ENCODE measurements at regions not wholly inside any gene's neighbourhood (a gene's known extent, or its start where the extent isn't known, plus 50 kb on each side); places are given as distances from the start of the nearest gene placed in this dataset.

DNA sequence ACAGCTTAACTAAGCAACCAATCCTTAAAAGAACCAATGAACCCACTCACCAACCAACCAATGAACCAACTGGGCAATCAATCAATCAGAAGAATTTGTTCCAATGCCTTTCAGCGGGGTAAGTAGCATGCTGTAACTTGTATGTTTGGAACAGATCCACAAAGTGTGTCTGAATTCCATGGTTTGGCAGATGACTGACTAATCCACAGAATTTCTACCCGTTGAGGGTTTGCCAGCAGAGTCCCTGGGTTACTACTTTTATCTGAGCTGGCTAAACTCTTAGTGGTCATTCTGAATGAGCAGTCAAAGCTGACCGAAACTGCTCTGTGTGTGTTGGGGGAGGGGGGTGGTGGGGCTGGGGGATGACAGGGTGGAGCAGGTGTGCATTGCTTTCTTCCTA, 125.0 kb upstream of the JAG1 start:
- peaks cover 0 to 11% of the 10 kb centered on the region in 2 donors for H3K27me3 Mint-ChIP-seq
- no peak overlapping the region for H3K27ac Mint-ChIP-seq
- H3K4me1 Mint-ChIP-seq (ENCODE audit: low read depth in 2 of 2): no peaks in the 10 kb centered on the region
- H3K36me3 Mint-ChIP-seq (ENCODE audit: insufficient read depth): no peaks in the 10 kb centered on the region
- H3K9me3 Mint-ChIP-seq: peaks cover 0 to 9% of the 10 kb centered on the region in 2 donors
- ATAC-seq (replicated peaks): no peak
- no peak overlapping the region for H3K4me3 Mint-ChIP-seq
- no peak for DNase-seq

DNA sequence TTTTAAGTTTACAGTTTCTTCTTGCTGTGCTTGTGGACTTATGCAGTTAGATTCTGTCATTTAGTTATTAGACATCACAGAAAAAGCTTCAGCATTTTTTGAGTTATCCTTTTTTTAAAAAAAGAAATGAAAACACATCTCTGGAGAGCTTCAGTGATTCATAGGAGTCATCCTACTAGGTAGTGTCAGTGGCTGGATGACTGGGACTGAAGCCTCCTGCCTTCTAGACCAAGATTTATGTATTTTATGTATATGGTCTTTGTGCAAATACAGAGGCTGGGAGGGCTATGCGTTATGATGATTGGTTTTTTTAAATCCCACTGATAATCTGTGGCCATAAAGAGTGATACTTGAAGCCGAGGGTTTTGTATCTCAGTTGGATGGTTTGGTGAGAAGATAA, 125.9 kb upstream of the JAG1 start:
- H3K27ac Mint-ChIP-seq: no peak overlapping the region
- H3K4me3 Mint-ChIP-seq: no peak overlapping the region
- H3K9me3 Mint-ChIP-seq: peaks cover 0 to 9% of the 10 kb centered on the region in 2 donors
- peaks cover 0 to 15% of the 10 kb centered on the region in 2 donors for H3K27me3 Mint-ChIP-seq
- DNase-seq (no peak), ATAC-seq (replicated peaks) (no peak)
- H3K36me3 Mint-ChIP-seq (ENCODE audit: insufficient read depth): no peaks in the 10 kb centered on the region
- no peaks in the 10 kb centered on the region for H3K4me1 Mint-ChIP-seq (ENCODE audit: low read depth in 2 of 2)

GRCh38 chr20:10800288-10800687, 126.5 kb upstream of the JAG1 start:
- H3K36me3 Mint-ChIP-seq (ENCODE audit: insufficient read depth): no peaks in the 10 kb centered on the region
- no peak overlapping the region for H3K27ac Mint-ChIP-seq
- DNase-seq: no peak
- peaks cover 0 to 15% of the 10 kb centered on the region in 2 donors for H3K27me3 Mint-ChIP-seq
- no peak for ATAC-seq (replicated peaks)
- H3K4me1 Mint-ChIP-seq (ENCODE audit: low read depth in 2 of 2): no peaks in the 10 kb centered on the region
- no peak overlapping the region for H3K4me3 Mint-ChIP-seq
- H3K9me3 Mint-ChIP-seq: peaks cover 0 to 9% of the 10 kb centered on the region in 2 donors

DNA sequence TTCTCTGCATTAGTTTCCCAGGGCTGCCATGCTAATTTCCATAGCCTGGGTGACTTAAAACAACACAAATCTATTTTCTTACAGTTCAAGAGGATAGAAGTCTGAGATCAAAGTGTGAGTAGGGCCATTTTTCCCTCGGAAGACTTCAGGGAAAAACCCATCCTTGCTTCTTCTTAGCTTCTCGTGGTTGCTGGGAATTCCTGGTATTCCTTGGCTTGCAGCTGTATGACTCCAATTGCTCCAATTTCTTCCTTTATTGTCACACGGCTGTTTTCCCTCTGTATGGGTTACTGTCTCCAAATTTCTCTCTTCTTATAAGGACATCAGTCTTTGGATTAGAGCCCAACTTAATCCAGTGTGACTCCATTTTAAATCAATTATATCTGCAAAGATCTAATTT, 128.4 kb upstream of the JAG1 start:
- Mint-ChIP-seq H3K4me3 (no peak overlapping the region), H3K27me3 (peaks cover 0 to 10% of the 10 kb centered on the region in 2 donors), H3K9me3 (peaks cover 0 to 9% of the 10 kb centered on the region in 2 donors), H3K4me1 (ENCODE audit: low read depth in 2 of 2) (no peaks in the 10 kb centered on the region), H3K27ac (no peak overlapping the region), H3K36me3 (ENCODE audit: insufficient read depth) (no peaks in the 10 kb centered on the region)
- DNase-seq: no peak
- no peak for ATAC-seq (replicated peaks)

DNA sequence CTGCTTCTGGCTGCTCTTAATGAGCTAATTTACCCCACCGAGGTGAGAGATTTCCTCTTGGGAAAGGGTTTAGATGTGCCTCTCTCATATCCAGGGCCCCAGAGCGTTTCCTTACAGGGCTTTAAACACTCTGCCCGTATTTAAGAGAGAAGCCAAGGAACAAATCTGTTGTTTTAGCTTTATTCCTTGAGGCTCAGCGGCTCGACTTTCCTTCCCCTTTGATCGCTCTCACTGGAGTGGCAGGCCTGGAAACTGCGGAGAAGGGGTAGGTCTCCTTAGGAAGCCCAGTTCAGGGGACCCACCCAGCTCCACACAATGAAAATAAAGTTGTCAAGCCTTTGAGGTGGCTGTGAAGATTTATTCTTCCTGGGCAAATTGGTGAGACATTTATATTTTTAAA, 132.0 kb upstream of the JAG1 start:
- no peak for ATAC-seq (replicated peaks)
- H3K4me1 Mint-ChIP-seq (ENCODE audit: low read depth in 2 of 2): no peaks in the 10 kb centered on the region
- peaks cover 9 to 21% of the 10 kb centered on the region in 2 donors for H3K27me3 Mint-ChIP-seq
- H3K4me3 Mint-ChIP-seq: no peak overlapping the region
- no peak for DNase-seq
- peaks cover 2 to 17% of the 10 kb centered on the region in 2 donors for H3K9me3 Mint-ChIP-seq
- no peak overlapping the region for H3K27ac Mint-ChIP-seq
- H3K36me3 Mint-ChIP-seq (ENCODE audit: insufficient read depth): no peaks in the 10 kb centered on the region

GRCh38 chr20:10806539-10806938, 132.7 kb upstream of the JAG1 start:
- H3K9me3 Mint-ChIP-seq: peaks cover 2 to 17% of the 10 kb centered on the region in 2 donors

GRCh38 chr20:10807013-10807412, 133.2 kb upstream of the JAG1 start:
- H3K9me3 Mint-ChIP-seq: peaks cover 2 to 17% of the 10 kb centered on the region in 2 donors
- no peak overlapping the region for H3K27ac Mint-ChIP-seq
- H3K4me1 Mint-ChIP-seq (ENCODE audit: low read depth in 2 of 2): no peaks in the 10 kb centered on the region
- H3K36me3 Mint-ChIP-seq (ENCODE audit: insufficient read depth): no peaks in the 10 kb centered on the region
- ATAC-seq (replicated peaks) (no peak), DNase-seq (no peak)
- H3K4me3 Mint-ChIP-seq: no peak overlapping the region
- H3K27me3 Mint-ChIP-seq: peaks cover 9 to 21% of the 10 kb centered on the region in 2 donors

More at GRCh38 chr20:10806539-10806938, 132.7 kb upstream of the JAG1 start:
- H3K27me3 Mint-ChIP-seq: peaks cover 9 to 21% of the 10 kb centered on the region in 2 donors
- no peak overlapping the region for H3K4me3 Mint-ChIP-seq
- H3K36me3 Mint-ChIP-seq (ENCODE audit: insufficient read depth): no peaks in the 10 kb centered on the region
- H3K27ac Mint-ChIP-seq: no peak overlapping the region
- H3K4me1 Mint-ChIP-seq (ENCODE audit: low read depth in 2 of 2): no peaks in the 10 kb centered on the region
- ATAC-seq (replicated peaks) (no peak), DNase-seq (no peak)

DNA sequence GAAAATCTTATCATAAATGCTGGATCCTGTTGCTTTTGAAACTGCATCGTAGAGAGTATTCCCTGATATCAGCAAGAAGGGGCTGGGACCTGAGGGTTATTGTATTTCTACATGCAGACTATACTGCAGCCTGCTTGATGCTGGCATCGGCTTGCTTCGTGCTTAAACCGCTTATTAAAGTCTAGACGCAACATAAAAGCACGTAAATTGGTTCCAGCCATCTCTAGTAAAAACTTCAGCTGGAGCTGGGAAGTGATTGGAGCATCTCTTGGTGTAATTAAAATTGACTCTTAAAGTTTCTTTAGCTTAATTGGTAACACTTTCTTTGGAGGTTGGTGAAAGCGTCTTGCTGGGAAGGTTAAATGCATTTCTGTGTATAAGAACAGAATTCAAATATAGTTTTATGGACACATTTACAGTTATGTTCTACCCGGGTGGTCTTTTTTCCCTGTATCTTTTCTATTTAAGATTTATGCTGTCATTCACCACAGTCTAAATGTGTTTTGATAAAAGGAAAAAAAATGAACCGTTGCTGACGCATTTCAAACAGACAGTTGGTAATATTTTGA, 139.0 kb upstream of the JAG1 start:
- H3K27me3 Mint-ChIP-seq: peaks cover 9 to 18% of the 10 kb centered on the region in 2 donors
- DNase-seq: no peak
- no peaks in the 10 kb centered on the region for H3K36me3 Mint-ChIP-seq (ENCODE audit: insufficient read depth)
- no peak overlapping the region for H3K4me3 Mint-ChIP-seq
- no peak for ATAC-seq (replicated peaks)
- H3K4me1 Mint-ChIP-seq (ENCODE audit: low read depth in 2 of 2): no peaks in the 10 kb centered on the region
- H3K27ac Mint-ChIP-seq: no peak overlapping the region
- peaks cover 2 to 8% of the 10 kb centered on the region in 2 donors for H3K9me3 Mint-ChIP-seq

- H3K27me3 Mint-ChIP-seq: no peaks in the 10 kb centered on the region
- DNase-seq: no peak
- H3K4me3 Mint-ChIP-seq: no peak overlapping the region
- H3K9me3 Mint-ChIP-seq: peaks cover 2 to 7% of the 10 kb centered on the region in 2 donors
- H3K36me3 Mint-ChIP-seq (ENCODE audit: insufficient read depth): no peaks in the 10 kb centered on the region
- no peak for ATAC-seq (replicated peaks)
- no peak overlapping the region for H3K27ac Mint-ChIP-seq
- H3K4me1 Mint-ChIP-seq (ENCODE audit: low read depth in 2 of 2): no peaks in the 10 kb centered on the region
Observed at GRCh38 chr20:10823585-10823984, 149.8 kb upstream of the JAG1 start.

DNA sequence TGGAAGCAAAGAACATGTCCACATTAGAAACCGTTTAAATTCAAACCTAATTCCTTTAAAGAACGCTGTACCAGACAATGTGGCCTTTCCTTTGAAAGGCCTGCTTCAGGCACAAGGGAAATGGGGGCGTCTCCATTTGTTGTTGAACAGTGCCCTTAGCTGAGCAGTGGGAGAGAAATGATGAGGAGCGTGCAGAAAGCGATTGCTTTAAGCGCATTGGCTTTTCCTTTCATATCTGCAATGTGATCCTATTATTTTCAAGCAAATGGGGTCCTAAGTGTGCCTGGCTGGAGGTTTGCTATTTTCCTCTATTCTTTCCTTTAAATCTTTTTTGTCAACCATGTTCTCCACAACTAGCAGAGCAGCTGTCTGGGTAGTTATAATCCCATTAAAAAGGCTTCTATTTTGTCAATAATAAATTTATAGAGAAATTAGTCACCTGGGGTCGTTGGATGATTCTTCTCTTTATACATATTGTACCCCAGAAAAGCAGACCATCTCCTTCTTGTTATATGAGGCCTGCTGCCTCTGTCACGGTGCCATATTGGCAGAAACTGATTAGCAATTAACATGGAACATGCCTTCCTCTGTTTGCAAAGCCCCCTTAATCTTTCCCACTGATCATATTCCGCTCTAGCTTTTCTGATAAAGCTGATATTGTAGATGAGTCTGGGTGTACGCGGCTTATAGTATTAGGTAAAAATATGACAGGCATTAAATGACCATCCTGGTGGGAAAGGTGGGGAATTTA, 151.1 kb upstream of the JAG1 start:
- Mint-ChIP-seq H3K27me3 (no peaks in the 10 kb centered on the region), H3K9me3 (peaks cover 2 to 9% of the 10 kb centered on the region in 2 donors), H3K27ac (no peak overlapping the region), H3K4me3 (no peak overlapping the region), H3K36me3 (ENCODE audit: insufficient read depth) (no peaks in the 10 kb centered on the region), H3K4me1 (ENCODE audit: low read depth in 2 of 2) (no peaks in the 10 kb centered on the region)
- ATAC-seq (replicated peaks): no peak
- DNase-seq: no peak

DNA sequence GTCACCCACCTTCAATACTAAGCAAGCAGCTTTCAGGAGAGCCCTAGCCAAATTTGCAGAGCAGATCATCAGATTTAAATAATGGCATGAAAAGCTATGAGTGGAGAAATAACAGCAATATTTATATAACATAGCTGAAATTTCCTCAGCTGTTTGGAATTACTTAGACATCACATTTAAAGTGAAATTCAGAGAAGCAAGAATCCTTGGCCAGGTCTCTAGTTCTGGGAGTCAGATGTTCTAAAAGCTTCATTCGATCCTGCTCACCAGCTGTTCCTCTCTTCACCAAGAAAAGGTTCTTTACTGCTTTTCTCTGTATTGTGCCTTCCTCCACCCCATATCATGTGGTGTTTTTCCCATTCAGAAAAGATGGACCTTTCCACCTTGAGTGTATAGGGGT, 152.3 kb upstream of the JAG1 start:
- H3K36me3 Mint-ChIP-seq (ENCODE audit: insufficient read depth): no peaks in the 10 kb centered on the region

DNA sequence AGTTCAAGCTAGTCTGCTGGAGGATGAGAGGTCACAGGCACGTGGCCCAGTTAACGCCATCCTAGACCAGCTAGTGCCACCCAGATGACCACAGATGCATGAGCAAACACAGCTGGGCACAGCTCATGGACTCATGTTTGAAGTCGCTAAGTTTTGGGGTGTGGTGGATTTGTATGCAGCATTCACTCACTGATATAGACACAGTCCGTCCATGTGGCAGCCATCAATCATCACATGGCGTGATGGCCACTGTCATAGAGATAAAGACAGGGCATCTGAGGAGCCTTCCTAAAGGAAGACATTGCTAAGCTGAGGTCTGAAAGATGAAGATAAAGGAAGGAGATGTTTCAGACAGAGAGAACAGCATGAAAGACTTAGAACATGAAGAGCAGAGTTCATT, 154.4 kb upstream of the JAG1 start:
- H3K27me3 Mint-ChIP-seq: no peaks in the 10 kb centered on the region
- ATAC-seq (replicated peaks): no peak
- H3K9me3 Mint-ChIP-seq: peaks cover 2 to 9% of the 10 kb centered on the region in 2 donors
- H3K4me1 Mint-ChIP-seq (ENCODE audit: low read depth in 2 of 2): no peaks in the 10 kb centered on the region
- H3K36me3 Mint-ChIP-seq (ENCODE audit: insufficient read depth): no peaks in the 10 kb centered on the region
- H3K27ac Mint-ChIP-seq: no peak overlapping the region
- H3K4me3 Mint-ChIP-seq: no peak overlapping the region
- no peak for DNase-seq

More for the DNA sequence above, 152.3 kb upstream of the JAG1 start:
- Mint-ChIP-seq H3K4me3 (no peak overlapping the region), H3K27ac (no peak overlapping the region), H3K9me3 (peaks cover 2 to 9% of the 10 kb centered on the region in 2 donors), H3K27me3 (no peaks in the 10 kb centered on the region), H3K4me1 (ENCODE audit: low read depth in 2 of 2) (no peaks in the 10 kb centered on the region)
- ATAC-seq (replicated peaks) (no peak), DNase-seq (no peak)

DNA sequence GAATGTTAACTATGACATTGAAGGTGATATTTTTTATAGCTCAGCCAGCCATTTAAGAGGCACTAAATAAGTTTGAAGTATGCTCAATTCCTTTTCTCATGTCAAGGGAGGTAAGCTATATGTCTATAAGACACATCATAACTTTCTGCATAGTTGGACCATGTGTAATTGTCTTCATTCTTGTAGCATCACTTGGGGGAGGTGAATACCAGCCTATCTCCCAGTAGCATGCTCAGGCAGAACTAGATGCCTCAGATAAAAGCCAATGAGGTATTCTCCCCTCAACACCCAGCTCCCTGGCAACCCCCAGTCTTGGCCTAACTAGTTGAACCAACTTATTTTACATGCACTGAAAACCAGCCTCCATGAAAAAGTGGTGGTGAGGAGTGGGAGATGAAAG, 158.3 kb upstream of the JAG1 start:
- H3K27me3 Mint-ChIP-seq: peaks cover 0 to 9% of the 10 kb centered on the region in 2 donors
- no peak for DNase-seq
- no peaks in the 10 kb centered on the region for H3K4me1 Mint-ChIP-seq (ENCODE audit: low read depth in 2 of 2)
- no peak for ATAC-seq (replicated peaks)
- H3K9me3 Mint-ChIP-seq: peaks cover 6 to 9% of the 10 kb centered on the region in 2 donors
- H3K27ac Mint-ChIP-seq: no peak overlapping the region
- no peaks in the 10 kb centered on the region for H3K36me3 Mint-ChIP-seq (ENCODE audit: insufficient read depth)
- H3K4me3 Mint-ChIP-seq: no peak overlapping the region

DNA sequence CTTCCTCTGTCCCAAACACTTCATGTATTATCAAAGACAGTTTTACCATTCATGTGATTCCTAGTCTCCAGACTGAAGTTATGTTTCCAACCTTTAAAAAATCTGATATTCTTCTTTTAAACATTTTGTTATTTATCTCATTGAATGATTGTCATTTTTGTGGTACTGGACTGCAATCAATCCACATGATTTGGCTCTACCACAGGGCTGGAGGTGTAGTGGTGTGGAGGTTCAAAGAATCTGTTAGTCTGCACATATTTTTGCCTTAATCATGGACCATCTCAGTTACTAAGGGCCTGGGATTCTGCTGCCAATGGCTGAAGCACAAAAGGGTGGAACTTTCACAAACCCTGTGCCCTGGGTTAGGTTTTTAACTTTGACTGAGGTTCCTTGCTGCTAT, 164.1 kb upstream of the JAG1 start:
- Mint-ChIP-seq H3K9me3 (peaks cover 0 to 8% of the 10 kb centered on the region in 2 donors), H3K4me3 (no peak overlapping the region), H3K27me3 (peaks cover 0 to 9% of the 10 kb centered on the region in 2 donors), H3K27ac (no peak overlapping the region), H3K4me1 (ENCODE audit: low read depth in 2 of 2) (no peaks in the 10 kb centered on the region), H3K36me3 (ENCODE audit: insufficient read depth) (no peaks in the 10 kb centered on the region)
- no peak for ATAC-seq (replicated peaks)
- DNase-seq: no peak

Data from effector memory CD8-positive, alpha-beta T cell (primary cell).